Fibroblast of lung (primary cell): ENCODE measurements at regions not wholly inside any gene's neighbourhood (a gene's known extent, or its start where the extent isn't known, plus 50 kb on each side); places are given as distances from the start of the nearest gene placed in this dataset.
A peak's percentile ranks its signal among the peaks of the same experiment; 100 is the strongest.

Experiments used
- DNase-seq, 2 donors: peaks; one replicate each; pipeline versions ENCODE4 v3.0.0 to v3.0.0-alpha.2; 2010; ENCODE audit warnings: low read depth in 2 of 2
- H2AFZ ChIP-seq: 2 replicates; pipeline ENCODE4 v1.5.1; 2012; ENCODE audit warnings: low read length, control low read depth, inconsistent platforms
- H3K27ac ChIP-seq: 2 replicates; pipeline ENCODE4 v1.5.1; 2011; ENCODE audit warnings: low read length, control low read depth; ENCODE audit not compliant: insufficient read depth
- H3K27me3 ChIP-seq: 2 replicates; pipeline ENCODE4 v1.5.1; 2011; ENCODE audit warnings: mild to moderate bottlenecking, low read length; ENCODE audit not compliant: control insufficient read depth, insufficient read depth
- H3K36me3 ChIP-seq: 2 replicates; pipeline ENCODE4 v1.5.1; 2011; ENCODE audit warnings: low read length; ENCODE audit not compliant: control insufficient read depth, insufficient read depth
- H3K4me1 ChIP-seq: 2 replicates; pipeline ENCODE4 v1.5.1; 2011; ENCODE audit warnings: low read length; ENCODE audit not compliant: control insufficient read depth, insufficient read depth; ENCODE audit errors: extremely low read depth
- H3K4me2 ChIP-seq: 2 replicates; pipeline ENCODE4 v1.5.1; 2011; ENCODE audit warnings: low read length, control low read depth; ENCODE audit not compliant: insufficient read depth; ENCODE audit errors: extremely low read depth
- H3K4me3 ChIP-seq, 4 experiments: fragments of 200-600 bp in 1 of 4; sonication (generic) in 1 of 4; replicated peaks in 1 of 4; 2 replicates each; pipeline ENCODE4 v1.5.1; 2011 to 2016; ENCODE audit warnings: low read length in 4 of 4, low read depth in 3 of 4, mild to moderate bottlenecking in 3 of 4, control low read depth in 2 of 4, inconsistent platforms in 1 of 4, mixed read lengths in 1 of 4; ENCODE audit not compliant: insufficient read depth in 1 of 4; ENCODE audit errors: control extremely low read depth in 1 of 4
- H3K79me2 ChIP-seq: 2 replicates; pipeline ENCODE4 v1.5.1; 2012; ENCODE audit warnings: mild to moderate bottlenecking, low read length, inconsistent platforms; ENCODE audit not compliant: control insufficient read depth, insufficient read depth
- H3K9ac ChIP-seq: 2 replicates; pipeline ENCODE4 v1.5.1; 2011; ENCODE audit warnings: mild to moderate bottlenecking, low read length, control low read depth; ENCODE audit not compliant: insufficient read depth
- H3K9me3 ChIP-seq: 2 replicates; pipeline ENCODE4 v1.5.1; 2012; ENCODE audit warnings: low read depth, low read length; ENCODE audit not compliant: control insufficient read depth, insufficient read depth
- H4K20me1 ChIP-seq: 2 replicates; pipeline ENCODE4 v1.5.1; 2011; ENCODE audit warnings: low read length; ENCODE audit not compliant: control insufficient read depth, insufficient read depth; ENCODE audit errors: extremely low read depth
- CTCF ChIP-seq, 2 donors: IDR thresholded peaks in 1 of 2; conservative IDR thresholded peaks in 1 of 2; 1 replicate in 1 of 2; 2 replicates in 1 of 2; pipeline ENCODE4 v1.5.1; 2011 to 2012; ENCODE audit warnings: low read length in 2 of 2, control low read depth in 1 of 2, inconsistent platforms in 1 of 2, low read depth in 1 of 2, mild to moderate bottlenecking in 1 of 2
- EZH2 ChIP-seq: IDR thresholded peaks from 2 replicates; pipeline ENCODE4 v1.5.1; 2012; ENCODE audit warnings: low read length, control low read depth, mild to moderate bottlenecking; ENCODE audit errors: missing control alignments

DNA sequence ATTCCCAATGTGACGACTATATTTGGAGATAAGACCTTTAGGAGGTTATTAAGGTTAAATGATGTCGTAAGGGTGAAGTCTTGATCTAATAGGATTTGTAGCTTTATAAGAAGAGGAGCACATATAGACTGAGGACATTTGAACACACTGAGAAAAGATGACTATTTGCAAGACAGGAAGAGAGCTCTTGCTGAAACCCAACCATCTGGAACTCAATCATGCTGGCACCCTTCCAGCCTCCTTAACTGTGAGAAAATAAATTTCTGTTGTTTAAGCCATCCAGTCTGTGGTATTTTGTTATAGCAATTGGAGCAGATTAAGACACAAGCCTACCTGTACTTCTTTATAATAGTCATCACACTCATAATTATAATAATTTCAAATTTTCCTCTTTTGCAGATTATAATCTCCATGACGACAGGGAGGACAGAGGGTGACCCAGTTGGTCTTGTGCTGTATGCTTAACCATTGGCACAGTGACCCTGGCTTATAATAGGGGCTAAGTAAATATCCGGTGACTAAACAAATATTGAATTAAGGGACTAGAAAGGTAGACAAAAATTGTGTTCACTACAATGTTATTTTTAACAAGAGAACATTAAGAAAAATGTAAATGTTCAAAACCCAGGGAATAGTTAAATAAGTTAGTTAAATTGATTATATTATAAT is 206.4 kb upstream of the HDDC2 start:
- H3K9me3 ChIP-seq = no peaks in the 10 kb centered on the region
- H3K36me3 ChIP-seq = no peaks in the 10 kb centered on the region
- DNase-seq = peak; percentile 5 to 19
- H2AFZ ChIP-seq = no peak overlapping the region
- no peaks in the 10 kb centered on the region for H4K20me1 ChIP-seq
- no peaks in the 10 kb centered on the region for H3K79me2 ChIP-seq
- TF ChIP-seq EZH2 = no peak
- no peaks in the 10 kb centered on the region for H3K4me1 ChIP-seq
- no peaks in the 10 kb centered on the region for H3K27me3 ChIP-seq
- H3K27ac ChIP-seq = no peak overlapping the region
- H3K4me3 ChIP-seq = no peak overlapping the region
- H3K4me2 ChIP-seq = no peak overlapping the region
- H3K9ac ChIP-seq = no peak overlapping the region

DNA sequence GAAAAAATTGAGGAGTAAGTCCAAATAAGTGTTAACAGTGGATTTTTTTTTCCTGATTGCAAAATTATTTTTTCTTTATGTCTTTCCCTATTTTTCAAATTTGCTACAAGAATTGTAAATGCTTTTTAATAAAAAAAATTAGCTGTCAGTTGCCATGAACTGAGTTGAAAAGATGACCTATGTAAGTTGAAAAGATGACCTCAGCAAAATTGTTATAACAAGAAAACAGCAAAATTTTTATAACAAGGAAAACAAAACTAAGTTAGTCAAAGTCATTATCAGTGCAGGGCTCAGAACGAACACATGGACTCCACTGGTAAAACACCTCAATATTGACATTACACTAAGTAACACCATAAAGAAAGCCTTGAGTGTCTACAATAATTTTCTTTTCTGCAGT is 207.0 kb upstream of the HDDC2 start:
- Histone ChIP-seq H3K4me2 (no peak overlapping the region), H3K9ac (no peak overlapping the region), H4K20me1 (no peaks in the 10 kb centered on the region), H3K36me3 (no peaks in the 10 kb centered on the region), H3K27ac (no peak overlapping the region), H3K27me3 (no peaks in the 10 kb centered on the region), H3K4me3 (no peak overlapping the region), H2AFZ (no peak overlapping the region), H3K4me1 (no peaks in the 10 kb centered on the region), H3K79me2 (no peaks in the 10 kb centered on the region), H3K9me3 (no peaks in the 10 kb centered on the region)
- no peak for DNase-seq
- TF ChIP-seq CTCF (conservative IDR thresholded peaks at IDR 0.05 in 1 of 2, IDR thresholded peaks at IDR 0.05 in 1 of 2; ENCODE audit: low read depth in 1 of 2, low read length in 2 of 2) (no peak), EZH2 (no peak)

- H4K20me1 ChIP-seq = no peaks in the 10 kb centered on the region
- DNase-seq = no peak
- H3K79me2 ChIP-seq = no peaks in the 10 kb centered on the region
- H3K4me2 ChIP-seq = no peak overlapping the region
- TF ChIP-seq CTCF (conservative IDR thresholded peaks at IDR 0.05 in 1 of 2, IDR thresholded peaks at IDR 0.05 in 1 of 2; ENCODE audit: low read depth in 1 of 2, low read length in 2 of 2) (no peak), EZH2 (no peak)
- no peaks in the 10 kb centered on the region for H3K36me3 ChIP-seq
- H3K9ac ChIP-seq = no peak overlapping the region
- H3K4me3 ChIP-seq = no peak overlapping the region
- H3K27ac ChIP-seq = no peak overlapping the region
- no peaks in the 10 kb centered on the region for H3K27me3 ChIP-seq
- H3K4me1 ChIP-seq = no peaks in the 10 kb centered on the region
- no peak overlapping the region for H2AFZ ChIP-seq
- no peaks in the 10 kb centered on the region for H3K9me3 ChIP-seq
These were observed 207.7 kb upstream of the HDDC2 start for GRCh38 chr6:125509477-125509876.
